K562 (cell line): ENCODE measurements at regions not wholly inside any gene's neighbourhood (a gene's known extent, or its start where the extent isn't known, plus 50 kb on each side); places are given as distances from the start of the nearest gene placed in this dataset.

Experiments
- CBX1 ChIP-seq: sonication (generic); IDR thresholded peaks from 2 replicates; pipeline ENCODE4 v1.6.1; 2016; ENCODE audit warnings: antibody characterized with exemption, low read depth, mild to moderate bottlenecking
- CHD4 ChIP-seq: fragments of 200-600 bp; sonication (generic); IDR thresholded peaks from 3 replicates; pipeline ENCODE4 v1.6.1; 2012; ENCODE audit warnings: low read depth, mild to moderate bottlenecking, mixed read lengths, low read length, inconsistent platforms; ENCODE audit not compliant: insufficient read depth, insufficient replicate concordance, poor library complexity, severe bottlenecking
- DNMT1 ChIP-seq: fragments of 450-650 bp; IDR thresholded peaks from 2 replicates; pipeline ENCODE4 v1.6.1; 2016; ENCODE audit warnings: antibody characterized with exemption, mild to moderate bottlenecking
- ESRRB ChIP-seq: fragments of 250-450 bp; sonication (Bioruptor Pico); IDR thresholded peaks from 2 replicates; pipeline ENCODE4 v1.5.0; 2020; ENCODE audit warnings: mild to moderate bottlenecking, moderate library complexity, borderline replicate concordance
- GMEB1 ChIP-seq: fragments of 250-450 bp; sonication (Bioruptor Pico); IDR thresholded peaks from 2 replicates; pipeline ENCODE4 v1.4.0; 2020; ENCODE audit warnings: mild to moderate bottlenecking
- KDM1A ChIP-seq, 2 experiments: fragments of 450-650 bp; IDR thresholded peaks; 2 replicates each; pipeline ENCODE4 v1.6.1; 2016; ENCODE audit warnings: mild to moderate bottlenecking in 2 of 2
- MGA ChIP-seq: fragments of 450-650 bp; IDR thresholded peaks from 2 replicates; pipeline ENCODE4 v1.6.1; 2016; ENCODE audit warnings: mild to moderate bottlenecking, moderate library complexity
- NUFIP1 ChIP-seq: fragments of 450-650 bp; IDR thresholded peaks from 2 replicates; pipeline ENCODE4 v1.6.1; 2018; ENCODE audit not compliant: partially characterized antibody
- RBM25 ChIP-seq: fragments of 200-400 bp; formaldehyde crosslinking; IDR thresholded peaks from 2 replicates; pipeline ENCODE4 v1.6.1; 2018; ENCODE audit warnings: low read length, low read depth, moderate library complexity; ENCODE audit not compliant: severe bottlenecking
- SMAD3 ChIP-seq: fragments of 450-650 bp; formaldehyde crosslinking; conservative IDR thresholded peaks from 2 replicates; pipeline ENCODE4 v1.4.0; 2020; ENCODE audit warnings: mild to moderate bottlenecking
- ZBTB7A ChIP-seq: IDR thresholded peaks from 2 replicates; pipeline ENCODE4 v1.6.1; 2011; ENCODE audit warnings: low read depth, mild to moderate bottlenecking, low read length, moderate library complexity, borderline replicate concordance; ENCODE audit not compliant: control insufficient read depth
- ZNF133 ChIP-seq: fragments of 250-450 bp; sonication (Bioruptor Pico); IDR thresholded peaks from 2 replicates; pipeline ENCODE4 v1.4.0; 2020; ENCODE audit warnings: mild to moderate bottlenecking

DNA sequence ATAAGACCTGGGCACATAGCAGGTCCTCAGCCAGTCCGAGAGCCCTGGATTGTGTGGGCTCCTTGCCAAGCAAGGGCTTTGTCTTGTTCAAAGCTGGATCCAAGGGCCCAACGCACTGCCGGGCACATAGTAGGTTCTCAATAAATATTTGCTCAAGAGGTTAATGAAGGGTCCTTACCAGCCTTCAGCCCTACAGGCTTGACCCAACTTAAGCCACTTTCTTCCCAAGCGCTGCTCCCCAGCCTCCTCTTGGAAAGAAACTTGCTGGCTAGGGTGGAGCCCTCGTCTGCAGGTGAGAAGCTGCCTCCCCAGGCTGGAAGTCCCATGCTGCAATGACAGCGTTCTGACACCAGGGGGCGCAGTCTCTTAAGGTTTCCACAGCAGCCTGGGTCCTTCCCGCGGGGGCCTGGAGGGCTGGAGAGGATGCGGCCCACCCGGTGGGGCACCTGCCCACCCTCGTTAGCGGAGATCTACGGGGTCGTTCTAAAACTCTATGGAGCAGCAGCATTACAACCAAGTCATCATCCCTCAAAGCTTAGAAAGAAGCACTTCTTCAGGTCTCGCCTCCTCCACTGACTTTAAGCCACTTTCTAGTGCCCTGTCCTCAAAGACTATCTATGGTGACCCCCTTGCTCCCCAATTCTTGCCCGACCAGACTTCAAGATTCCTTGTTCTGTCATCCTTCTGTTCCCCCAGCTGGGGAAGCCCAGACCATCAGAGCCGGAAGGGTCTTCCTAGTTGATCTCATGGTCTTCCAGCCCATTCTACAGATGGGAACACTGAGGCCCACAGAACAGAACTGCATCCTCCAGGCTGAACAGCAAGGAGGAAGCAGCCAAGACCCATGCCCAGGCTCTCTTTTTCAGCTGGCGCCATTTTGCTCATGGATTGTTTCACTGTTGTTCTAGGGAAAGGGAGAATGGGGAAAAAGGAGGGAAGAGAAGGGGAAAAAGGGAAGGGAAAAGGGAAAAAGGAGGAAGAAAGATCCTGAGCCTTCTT is 115.4 kb downstream of the LHX2 start (continued):
- no peak for TF ChIP-seq MGA
- TF ChIP-seq DNMT1 = no peak
- TF ChIP-seq ESRRB (CRISPR knock-in tag) = no peak
- no peak for TF ChIP-seq SMAD3 (CRISPR knock-in tag)
- no peak for TF ChIP-seq GMEB1 (CRISPR knock-in tag)
- peak; percentile 89 for TF ChIP-seq CHD4
- TF ChIP-seq ZBTB7A = peak; percentile 71
- 0 out of 2 replicates have a peak, but pooled peaks have one; percentile 30 for TF ChIP-seq CBX1
- no peak for TF ChIP-seq NUFIP1
- TF ChIP-seq ZNF133 (CRISPR knock-in tag) = no peak
- peak; percentile 70 to 87 for TF ChIP-seq KDM1A (IDR thresholded peaks at IDR 0.05)
- peak; percentile 94 for TF ChIP-seq RBM25
